ENCODE measurements at regions not wholly inside any gene's neighbourhood (a gene's known extent, or its start where the extent isn't known, plus 50 kb on each side); places are given as distances from the start of the nearest gene placed in this dataset.

GRCh38 chr10:128993911-128994538, 473.0 kb upstream of the MGMT start:
- TF ChIP-seq POLR2A (IDR thresholded peaks at IDR 0.05) (no peak), CTCF (IDR thresholded peaks at IDR 0.05) (no peak)

Measured in lower leg skin (tissue), 3 donors.